ENCODE measurements at regions not wholly inside any gene's neighbourhood (a gene's known extent, or its start where the extent isn't known, plus 50 kb on each side); places are given as distances from the start of the nearest gene placed in this dataset.
"Not testable (repeated sequence)": the region's sequence is repeated elsewhere in the genome, so short reads cannot be mapped to it uniquely, and the experiment has no call there.

GRCh38 chr1:208465786-208466590, 221.8 kb upstream of the PLXNA2 start:
- no peak for DNase-seq (ENCODE audit: low read depth)

DNA sequence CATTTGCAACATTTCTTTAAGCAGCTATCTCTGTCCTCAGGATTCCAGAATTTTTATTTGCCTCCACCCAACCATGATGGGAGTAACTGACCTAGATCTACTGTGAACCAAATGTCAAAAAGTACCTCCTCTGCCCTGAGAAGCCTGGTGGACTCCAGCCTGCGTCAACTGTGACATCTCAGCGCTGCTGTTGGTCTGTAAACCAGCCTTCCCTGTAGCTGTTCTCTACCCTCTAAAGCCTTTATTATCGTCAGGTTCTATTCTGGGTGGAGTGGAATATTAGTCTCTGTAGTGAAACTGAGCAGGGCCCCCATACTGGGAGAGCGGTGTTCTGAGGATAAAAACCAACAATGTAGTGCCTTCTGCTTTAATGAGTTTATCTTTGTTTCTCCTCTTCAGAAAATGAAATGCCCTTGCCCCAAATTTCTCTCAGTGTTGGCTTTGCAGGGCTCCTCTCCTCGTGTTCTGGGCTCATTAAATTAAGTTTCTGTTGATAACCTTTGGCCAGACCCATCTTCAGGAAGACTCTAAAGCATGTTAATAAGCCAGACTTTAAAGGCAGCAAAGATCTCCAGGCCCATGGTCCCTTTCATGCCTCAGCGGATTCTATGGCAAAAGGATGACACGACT, 223.1 kb upstream of the PLXNA2 start:
- DNase-seq (ENCODE audit: low read depth) = no peak

DNA sequence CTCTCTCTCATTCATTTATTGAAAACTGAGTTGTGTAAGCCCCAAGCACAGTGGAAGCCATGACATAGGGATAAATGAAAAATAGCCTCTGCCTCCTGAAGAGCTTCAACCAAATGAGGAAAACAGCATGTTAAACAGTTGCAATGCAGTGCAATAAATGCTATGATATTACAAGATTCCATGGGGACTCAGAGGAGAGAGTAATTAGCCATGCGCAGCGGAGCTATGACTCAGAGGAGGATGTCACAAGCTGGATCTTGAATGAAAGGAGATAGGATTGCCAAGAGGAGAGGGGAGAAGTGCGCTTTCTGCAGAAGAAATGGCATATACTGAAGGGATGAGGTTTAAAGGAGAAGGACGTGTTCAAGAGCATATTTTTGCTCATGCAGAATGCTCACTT, 231.3 kb upstream of the PLXNA2 start:
- DNase-seq (ENCODE audit: low read depth) = no peak

- DNase-seq (ENCODE audit: low read depth) = no peak
These were observed 232.0 kb upstream of the PLXNA2 start for GRCh38 chr1:208475951-208476845.

DNA sequence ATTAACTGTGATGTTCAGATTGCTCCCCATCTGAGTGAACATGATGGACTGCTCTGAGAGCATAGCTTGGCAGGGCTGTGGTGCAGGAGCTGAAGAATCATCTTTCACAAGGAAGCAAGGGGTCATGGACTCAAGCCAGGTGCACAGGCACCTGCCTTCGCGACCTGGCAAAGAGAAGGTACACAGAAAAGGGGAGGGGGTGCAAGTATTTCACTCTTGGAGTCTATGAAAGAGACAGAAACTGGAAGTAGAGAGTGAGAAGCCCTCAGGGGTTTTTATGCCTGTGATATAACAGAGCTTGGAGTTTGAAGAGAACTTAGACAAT, 232.6 kb upstream of the PLXNA2 start:
- no peak for DNase-seq (ENCODE audit: low read depth)

- no peak for DNase-seq (ENCODE audit: low read depth)
These were observed 235.3 kb upstream of the PLXNA2 start for GRCh38 chr1:208479435-208479834.

DNA sequence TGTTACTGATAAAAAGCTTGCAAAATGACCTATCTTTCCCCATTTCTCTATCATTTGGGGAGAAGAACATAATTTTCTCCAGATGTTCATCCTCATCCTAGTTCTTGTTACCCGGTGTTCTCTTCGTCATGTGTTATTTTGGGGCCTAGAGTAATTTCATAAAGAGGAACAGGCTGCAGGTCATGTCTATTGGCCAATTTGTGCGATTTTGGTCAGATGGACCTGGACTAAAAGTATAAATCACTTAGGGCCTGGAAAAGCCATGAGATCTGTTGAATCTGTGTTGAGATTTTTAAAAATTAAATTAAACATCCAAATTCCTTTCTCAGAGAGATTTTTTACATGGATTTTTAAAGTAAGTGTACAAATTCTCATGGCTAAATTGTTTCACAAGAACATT, 241.3 kb upstream of the PLXNA2 start:
- no peak for DNase-seq (ENCODE audit: low read depth)

- no peak for DNase-seq (ENCODE audit: low read depth)
These were observed 242.5 kb upstream of the PLXNA2 start for GRCh38 chr1:208486677-208487076.

GRCh38 chr1:208488432-208488831, 244.2 kb upstream of the PLXNA2 start:
- not testable (repeated sequence) for DNase-seq (ENCODE audit: low read depth)

- DNase-seq (ENCODE audit: low read depth) = no peak
These were observed 252.5 kb upstream of the PLXNA2 start for GRCh38 chr1:208496467-208497371.

DNA sequence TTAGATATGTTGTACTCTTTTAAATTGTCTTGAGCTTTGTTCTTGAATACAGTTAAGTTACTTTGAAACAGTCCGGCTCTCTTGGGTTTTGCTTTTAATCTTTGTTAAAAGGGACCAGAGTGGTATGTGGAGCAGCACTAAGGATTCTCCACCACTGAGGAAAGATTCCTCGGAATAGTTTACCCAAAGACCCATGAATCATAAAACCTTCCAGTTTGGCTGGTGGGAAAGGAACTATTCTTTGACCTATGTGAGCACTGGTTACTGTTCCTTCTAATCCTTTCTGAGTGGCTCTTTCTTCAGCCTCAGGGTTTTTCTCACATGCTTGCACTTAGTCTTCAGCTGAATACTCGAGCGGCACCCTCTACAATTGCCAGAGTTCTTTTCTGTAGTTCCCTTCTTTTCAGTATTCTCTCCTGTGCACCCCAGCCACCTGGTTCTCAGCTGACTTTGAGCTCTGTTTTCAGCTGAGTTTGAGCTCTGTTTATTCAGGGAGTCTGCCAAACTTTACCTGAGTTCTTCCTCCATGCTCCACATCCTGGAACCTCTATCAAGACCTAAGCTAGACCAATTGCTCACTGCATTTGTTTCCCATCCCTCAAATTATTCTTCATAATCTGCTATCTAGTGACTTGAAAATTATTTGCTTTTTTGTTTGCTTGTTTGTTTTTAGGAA, 253.8 kb upstream of the PLXNA2 start:
- DNase-seq (ENCODE audit: low read depth) = no peak

GRCh38 chr1:208499026-208499425, 254.8 kb upstream of the PLXNA2 start:
- no peak for DNase-seq (ENCODE audit: low read depth)

DNA sequence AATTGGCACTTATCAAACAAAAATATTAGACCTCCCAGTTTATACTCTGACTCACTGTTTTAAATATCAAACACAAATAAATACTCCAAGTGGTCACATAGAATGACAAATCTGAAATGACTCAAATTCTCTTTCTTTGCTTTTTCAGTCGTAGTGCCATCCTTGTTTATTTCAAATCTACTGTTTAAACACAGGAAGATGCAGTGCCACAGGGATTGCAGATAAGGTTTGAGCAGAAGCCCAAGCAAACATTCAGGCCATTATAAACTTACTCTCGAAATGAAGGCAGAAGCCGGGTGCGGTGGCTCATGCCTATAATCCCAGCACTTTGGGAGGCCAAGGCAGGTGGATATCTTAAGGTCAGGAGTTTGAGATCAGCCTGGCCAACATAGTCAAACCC, 255.4 kb upstream of the PLXNA2 start:
- no peak for DNase-seq (ENCODE audit: low read depth)

- no peak for DNase-seq (ENCODE audit: low read depth)
These were observed 256.2 kb upstream of the PLXNA2 start for GRCh38 chr1:208500375-208500774.

DNA sequence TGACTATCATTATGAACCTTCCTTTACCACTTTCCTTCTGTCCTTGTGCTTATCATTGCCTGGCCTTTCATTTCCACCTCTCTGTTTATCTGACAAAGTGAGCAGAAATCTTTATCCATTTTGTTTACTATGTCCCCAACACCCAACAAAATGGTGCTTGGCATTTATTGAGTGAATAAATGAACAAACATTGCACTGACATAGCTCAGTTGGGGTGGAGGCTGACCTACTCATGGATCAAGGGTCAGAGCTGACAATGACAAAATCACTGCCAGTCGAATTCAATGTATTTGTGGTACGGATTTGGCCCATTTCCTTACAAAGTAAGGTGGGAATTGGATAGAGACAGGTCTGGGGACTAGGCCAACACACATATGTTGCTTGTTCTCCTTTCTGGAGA, 257.4 kb upstream of the PLXNA2 start:
- no peak for DNase-seq (ENCODE audit: low read depth)

GRCh38 chr1:208503787-208504186, 259.6 kb upstream of the PLXNA2 start:
- no peak for DNase-seq (ENCODE audit: low read depth)

DNA sequence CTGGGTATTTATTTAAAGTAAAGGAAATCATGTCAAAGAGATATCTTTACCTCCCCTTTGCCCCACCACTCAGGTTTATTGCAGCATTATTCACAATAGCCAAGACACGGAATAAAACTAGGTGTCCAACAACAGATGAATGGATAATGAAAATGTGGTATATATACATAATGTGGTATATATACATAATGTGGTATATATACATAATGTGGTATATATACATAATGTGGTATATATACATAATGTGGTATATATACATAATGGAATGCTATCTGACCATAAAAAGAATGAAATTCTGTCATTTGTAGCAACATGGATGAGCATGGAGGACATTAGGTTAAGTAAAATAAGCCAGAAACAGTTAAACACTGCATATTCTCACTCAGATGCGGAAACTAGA, 262.6 kb upstream of the PLXNA2 start:
- DNase-seq (ENCODE audit: low read depth) = no peak

DNA sequence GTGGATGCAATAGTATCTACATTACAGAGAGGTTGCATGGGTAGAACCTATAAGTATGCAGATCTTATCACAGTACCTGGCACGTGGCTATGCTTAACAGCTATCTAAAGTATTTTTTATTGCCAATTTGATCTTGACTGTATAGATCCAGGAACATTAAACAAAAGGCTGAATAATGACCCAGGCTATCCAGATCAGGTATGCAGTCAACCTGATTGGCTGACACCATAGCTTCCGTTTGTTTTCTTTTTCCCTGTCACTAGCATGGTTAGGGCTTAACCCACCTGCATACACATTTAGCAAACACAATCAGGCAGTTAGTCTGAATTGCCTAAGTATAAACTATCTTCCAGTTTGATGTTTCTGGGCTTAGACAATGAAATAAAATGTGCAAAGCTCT, 264.9 kb upstream of the PLXNA2 start:
- DNase-seq (ENCODE audit: low read depth) = no peak

DNA sequence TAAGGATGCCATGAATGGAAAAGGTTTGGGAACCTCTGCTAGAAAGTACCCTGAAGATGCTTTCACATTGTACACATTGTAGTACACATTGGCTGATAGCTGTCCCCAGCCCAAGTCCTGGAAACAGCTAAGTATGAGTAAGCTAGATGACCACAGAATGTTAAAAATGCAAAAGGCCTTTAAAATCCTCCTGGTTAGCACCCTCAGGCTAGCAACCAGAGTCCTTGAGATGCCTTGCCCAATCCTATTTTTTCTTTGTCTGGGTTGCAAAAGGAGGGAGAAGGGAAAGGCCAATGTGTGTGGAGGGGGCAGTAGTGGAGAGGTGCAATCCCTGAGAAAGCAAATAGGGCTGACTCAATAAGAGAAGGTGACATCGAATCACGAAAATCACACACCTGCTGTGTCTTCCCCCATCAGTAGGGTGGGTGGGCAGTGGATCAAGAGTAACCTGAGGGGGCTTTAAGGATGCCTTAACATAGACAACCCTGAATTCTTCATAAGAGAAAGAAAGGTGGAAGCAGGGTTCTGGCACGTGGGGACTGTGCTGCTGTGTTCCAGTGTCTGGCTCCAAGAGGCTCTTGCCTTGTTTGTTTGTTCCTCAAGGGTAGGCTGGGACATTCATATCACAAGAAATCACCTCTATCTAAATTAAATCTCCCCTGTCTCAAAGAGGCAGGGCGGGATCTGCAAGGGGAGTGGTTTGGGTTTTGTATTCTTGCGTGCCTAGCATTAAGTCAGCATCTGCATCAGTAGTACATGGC, 266.2 kb upstream of the PLXNA2 start:
- DNase-seq (ENCODE audit: low read depth) = peak; percentile 60

DNA sequence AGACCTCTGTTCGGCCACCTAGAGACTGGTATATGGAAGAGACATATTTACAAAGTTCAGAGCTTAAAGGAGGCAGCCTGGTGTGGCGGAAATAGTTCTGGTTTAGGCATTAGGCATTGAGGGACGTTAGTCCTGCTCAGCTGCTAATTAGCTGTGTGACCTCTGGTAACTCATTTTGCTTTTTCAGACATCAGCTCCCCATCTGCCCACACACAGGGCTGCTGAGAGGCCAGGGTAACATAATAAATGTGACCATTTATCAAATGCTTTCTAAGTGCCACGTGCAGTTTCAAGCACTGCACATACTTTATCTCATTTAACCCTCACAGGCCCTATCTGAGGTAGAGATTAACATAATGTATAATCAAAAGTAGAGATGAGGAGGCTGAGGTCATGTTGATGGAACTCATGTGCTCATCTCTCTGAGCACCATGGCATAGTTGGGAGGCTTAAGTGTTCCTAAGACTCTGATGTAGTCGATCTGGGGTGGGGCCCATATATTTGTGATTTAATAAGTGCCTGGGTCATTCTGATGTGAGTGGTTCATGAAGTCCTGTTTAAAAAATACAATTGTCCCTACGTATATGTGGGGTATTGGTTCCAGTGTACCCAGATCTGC, 267.2 kb upstream of the PLXNA2 start:
- DNase-seq (ENCODE audit: low read depth) = no peak
